GM19463 (cell line): ENCODE measurements at regions not wholly inside any gene's neighbourhood (a gene's known extent, or its start where the extent isn't known, plus 50 kb on each side); places are given as distances from the start of the nearest gene placed in this dataset.
"Not testable (repeated sequence)": the region's sequence is repeated elsewhere in the genome, so short reads cannot be mapped to it uniquely, and the experiment has no call there.

ENCODE experiments used
- ATAC-seq: cut with Tn5 transposase; IDR thresholded peaks from one replicate; pipeline ENCODE4 v1.9.1; 2021; ENCODE audit warnings: mild to moderate bottlenecking, moderate library complexity; ENCODE audit not compliant: unreplicated experiment

DNA sequence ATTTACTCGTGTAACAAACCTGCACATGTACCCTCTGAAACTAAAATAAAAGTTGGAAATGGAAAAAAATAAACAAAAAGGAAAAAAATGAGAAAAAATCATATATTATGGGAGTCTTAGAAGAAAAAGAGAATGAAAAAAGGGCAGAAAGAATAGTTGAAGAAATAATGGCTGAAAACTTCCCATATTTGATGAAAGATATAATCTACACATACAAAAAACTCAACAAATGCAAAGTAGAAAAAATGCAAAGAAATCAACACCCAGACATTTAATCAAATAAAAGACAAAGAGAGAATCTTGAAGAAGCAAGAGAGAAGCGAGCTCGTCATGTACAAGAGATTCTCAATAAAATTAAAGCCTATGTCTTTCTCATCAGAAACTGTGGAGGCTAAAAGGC, 73.8 kb downstream of the SLC25A46 start:
- ATAC-seq = no peak

DNA sequence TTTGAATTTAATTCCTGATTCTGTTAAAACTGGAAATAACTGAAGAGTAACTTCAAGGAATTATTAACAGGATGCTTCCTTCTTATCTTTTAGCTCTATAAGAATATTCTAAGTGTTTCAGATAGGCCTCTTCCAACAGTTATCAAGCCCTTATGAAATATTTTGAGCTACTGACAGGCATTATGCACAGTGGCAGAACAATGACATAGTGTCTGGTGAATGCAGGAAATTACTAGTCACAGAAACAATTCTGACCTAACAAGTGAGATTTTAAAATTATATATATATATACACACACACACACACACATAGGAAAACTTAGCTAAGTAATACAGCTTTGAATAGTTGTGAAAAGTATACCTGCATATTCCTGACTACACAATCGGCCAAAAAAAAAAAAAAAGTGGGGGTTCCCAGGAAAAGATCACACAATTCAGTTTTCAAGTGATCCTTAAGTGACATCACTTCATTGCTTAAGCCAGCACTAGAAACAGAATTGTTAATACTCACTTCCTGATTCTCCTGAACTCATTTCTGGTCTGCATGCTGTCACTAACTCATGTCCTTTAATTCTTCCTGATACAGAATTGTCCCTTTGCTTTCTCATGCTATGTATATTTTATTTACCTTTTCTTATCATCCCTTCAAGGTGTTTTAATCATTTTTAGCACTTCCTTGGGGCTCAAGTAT, 77.3 kb downstream of the SLC25A46 start:
- no peak for ATAC-seq

DNA sequence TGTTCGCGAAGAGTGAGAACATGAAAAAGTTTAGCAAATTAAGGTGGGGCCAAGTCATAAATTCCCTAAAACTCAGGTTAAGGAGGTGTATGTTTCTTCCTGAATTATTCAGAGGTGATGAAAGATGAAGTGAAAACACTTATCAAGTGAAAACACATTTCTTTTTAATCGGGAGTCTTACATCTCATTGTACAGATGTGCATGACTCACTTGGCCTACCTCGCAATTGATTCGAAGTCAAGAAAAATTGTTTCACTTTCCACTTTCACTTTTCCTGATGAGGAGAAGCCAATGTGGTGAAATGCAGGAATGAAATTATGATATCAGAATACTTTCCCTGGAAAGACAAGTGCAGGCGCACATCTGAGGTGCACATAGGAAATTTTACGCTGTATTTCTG, 78.7 kb downstream of the SLC25A46 start:
- no peak for ATAC-seq

DNA sequence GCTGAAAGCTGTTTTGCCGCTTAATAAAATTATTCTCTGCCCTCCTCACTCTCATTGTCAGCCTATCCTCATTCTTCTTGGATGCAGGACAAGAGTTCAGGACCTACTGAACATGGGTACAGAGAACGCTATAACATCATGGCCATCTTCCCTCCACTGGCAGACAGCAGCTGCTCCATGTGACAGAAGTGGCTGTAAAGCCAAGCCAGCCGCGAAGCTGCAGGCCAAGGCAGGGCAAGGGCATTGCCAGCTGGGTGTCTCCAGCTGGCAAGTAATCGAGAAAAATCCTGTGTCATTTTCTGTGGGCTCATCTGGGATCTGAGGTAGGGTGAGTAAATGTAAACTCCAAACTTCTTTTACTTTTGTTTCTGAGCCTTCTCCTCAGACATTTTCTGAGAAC, 84.8 kb downstream of the SLC25A46 start:
- ATAC-seq = no peak

DNA sequence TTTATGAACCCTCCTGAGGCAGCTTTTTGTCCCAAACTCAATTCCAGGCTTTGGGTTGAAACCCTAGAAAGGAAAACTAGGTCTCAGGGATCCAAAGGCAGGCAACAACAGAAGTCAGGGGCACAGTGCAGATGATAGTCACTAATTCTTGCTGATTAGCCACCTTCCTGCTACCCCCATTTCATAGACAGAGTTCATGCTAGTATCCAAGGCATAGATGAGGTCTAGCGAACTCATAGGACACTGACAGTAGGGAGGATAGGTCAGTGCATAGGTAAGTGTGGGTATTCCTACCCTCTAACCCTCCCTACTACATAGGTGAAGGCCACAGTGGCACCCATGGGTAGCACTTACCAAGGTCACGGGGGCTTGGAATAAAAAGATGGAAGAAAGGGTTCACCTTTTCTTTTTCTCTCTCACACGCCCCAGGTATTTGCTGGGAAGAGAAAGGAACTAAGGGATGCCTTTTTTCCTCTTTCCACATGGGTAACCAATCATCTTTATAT, 86.2 kb downstream of the SLC25A46 start:
- ATAC-seq = no peak

DNA sequence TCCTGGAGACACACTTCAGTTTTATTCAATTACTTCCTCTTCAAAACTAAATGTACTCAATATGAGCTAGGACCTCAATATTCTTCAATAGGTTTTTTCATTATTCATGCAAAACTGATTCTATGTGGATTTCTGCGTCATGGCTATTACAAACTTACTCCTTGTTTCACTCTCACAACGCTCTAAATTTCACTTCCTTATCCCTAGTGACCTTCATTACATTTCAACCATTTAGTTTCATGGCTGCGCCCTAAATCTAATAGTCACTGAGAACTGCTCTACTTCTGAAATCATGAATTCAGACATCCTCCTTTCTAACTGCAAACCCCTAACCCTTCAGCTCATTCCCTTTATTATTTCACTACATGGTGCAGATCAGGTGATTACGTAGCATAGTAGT, 93.9 kb downstream of the SLC25A46 start:
- peak; percentile 68 for ATAC-seq

GRCh38 chr5:110834933-110835332, 96.1 kb downstream of the SLC25A46 start:
- not testable (repeated sequence) for ATAC-seq

- ATAC-seq = no peak
Measured at GRCh38 chr5:110836851-110837250, 98.0 kb downstream of the SLC25A46 start.

- ATAC-seq = not testable (repeated sequence)
Measured at GRCh38 chr5:110838357-110838756, 99.5 kb downstream of the SLC25A46 start.

DNA sequence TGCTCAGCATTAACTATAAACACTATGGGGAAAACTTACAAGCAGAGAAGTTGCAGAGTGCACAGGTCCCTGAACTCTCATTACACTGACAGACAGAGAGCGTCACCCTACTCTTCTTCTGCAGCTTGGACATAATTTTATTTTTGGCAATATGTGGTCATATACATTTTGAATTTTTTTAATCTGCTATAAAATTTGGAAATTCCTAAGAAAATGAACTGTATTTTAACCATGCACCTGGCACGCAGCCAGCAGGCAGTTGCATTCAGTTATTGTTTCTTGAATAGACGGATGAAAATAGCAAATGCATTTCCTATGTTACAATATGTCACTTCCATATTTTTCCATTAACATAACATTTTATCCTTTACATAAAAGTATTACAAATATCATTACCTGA, 100.2 kb downstream of the SLC25A46 start:
- no peak for ATAC-seq

- ATAC-seq = no peak
Measured at GRCh38 chr5:110840347-110840960, 101.6 kb downstream of the SLC25A46 start.

- ATAC-seq = no peak
Measured at GRCh38 chr5:110841137-110841536, 102.3 kb downstream of the SLC25A46 start.

DNA sequence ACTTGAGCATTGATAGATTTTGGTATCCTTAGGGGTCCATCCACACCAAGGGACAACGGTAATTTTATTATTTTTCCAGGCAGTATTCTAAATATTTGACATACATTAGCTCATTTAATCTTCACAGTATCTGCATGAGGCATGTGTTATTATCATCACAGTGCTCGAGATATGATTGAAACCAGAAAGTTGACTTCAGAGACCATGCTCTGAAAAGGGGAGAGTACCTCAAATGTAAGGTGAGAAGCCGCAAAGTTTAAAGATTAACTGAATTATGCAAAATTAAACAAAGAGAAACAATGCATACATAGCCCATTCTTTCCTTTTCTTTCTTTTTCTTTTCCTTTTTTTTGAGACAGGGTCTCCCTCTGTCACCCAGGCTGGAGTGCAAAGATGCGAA, 104.1 kb downstream of the SLC25A46 start:
- no peak for ATAC-seq

GRCh38 chr5:110844251-110844650, 105.4 kb downstream of the SLC25A46 start:
- no peak for ATAC-seq

DNA sequence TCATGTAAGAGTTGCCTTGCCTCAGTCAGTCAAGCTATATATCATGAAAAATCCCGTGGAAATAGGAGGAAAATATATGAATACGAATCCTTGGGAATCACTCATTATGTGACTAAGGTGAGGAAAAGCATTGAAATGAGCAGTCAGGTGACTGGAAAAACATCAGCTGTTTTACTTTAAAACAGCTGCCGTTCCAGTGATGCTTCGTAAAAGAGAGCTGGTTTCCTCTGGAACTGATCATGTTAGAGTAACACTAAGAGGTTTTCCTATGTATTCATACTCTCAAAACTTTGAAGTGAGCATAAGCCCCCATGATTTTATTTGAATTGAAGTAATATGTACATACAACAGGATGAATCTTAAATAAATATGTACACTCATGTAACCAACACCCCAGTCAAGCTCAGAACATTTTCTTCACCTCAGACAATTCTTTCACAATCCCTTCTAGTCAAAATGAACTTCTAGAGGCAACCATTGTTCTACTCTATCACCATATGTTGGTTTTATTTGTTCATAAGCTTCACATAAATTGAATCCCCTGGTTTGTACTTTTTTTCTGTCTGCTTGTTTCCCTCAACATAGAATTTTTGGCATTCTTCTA, 107.7 kb downstream of the SLC25A46 start:
- ATAC-seq = no peak

DNA sequence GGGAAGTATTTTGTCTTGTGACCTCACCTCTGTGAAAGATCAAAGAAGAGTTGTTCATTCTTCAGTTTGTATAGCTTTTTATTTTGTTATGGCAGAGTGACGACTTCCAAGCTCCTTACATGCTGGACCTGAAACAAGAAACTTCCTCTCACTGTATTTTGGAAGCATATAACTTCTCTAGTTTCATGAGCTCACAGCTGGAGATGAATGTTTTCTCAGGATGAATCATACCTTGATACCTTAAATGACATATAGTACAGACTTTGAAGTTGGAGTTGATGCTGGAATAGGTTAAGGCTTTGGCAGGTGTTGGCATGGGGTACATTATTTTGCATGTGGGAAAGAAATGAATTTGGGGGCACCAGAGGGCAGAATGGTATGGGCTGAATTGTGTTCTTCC, 112.5 kb downstream of the SLC25A46 start:
- no peak for ATAC-seq

DNA sequence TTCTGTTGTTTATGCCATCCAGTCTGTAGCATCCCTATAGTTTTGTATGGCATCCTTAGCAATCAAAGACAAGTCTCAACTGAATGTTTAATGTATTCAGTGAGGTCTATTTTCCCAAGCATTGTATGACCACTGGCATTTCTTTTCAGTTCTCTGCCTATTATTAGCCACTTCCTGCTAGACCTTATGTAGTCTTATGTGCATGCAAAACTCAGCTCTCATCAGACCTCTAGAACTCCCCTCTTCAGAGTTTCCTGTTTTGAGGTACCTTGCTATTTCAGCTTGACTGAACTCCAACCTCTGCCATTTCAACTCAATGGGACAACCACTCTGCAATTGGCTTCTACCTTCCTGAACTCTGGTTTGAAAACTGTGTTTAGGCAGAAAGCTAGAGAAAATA, 113.2 kb downstream of the SLC25A46 start:
- ATAC-seq = peak; percentile 86

GRCh38 chr5:110852541-110852940, 113.7 kb downstream of the SLC25A46 start:
- no peak for ATAC-seq

DNA sequence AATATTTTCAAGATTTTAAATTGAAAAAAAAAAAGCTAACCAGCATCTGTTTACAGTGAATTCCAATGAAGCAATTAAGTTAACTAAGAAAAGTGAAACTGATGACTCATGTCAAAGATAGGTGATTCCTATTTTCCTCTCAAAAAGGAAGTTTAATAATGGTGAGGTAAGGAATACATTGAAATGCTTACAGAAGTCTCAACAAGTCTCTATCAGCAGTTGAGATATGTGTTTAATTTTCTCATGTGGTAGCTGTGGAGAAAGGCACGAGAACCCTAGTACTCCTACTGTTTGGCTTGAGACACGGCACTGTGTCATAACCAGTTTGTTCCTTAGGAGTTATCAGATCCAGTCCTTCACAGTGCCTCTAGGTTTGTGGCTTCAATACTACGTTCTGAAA, 114.5 kb downstream of the SLC25A46 start:
- no peak for ATAC-seq

GRCh38 chr5:110854200-110854599, 115.4 kb downstream of the SLC25A46 start:
- no peak for ATAC-seq

- ATAC-seq = no peak
Measured at GRCh38 chr5:110855961-110856360, 117.2 kb downstream of the SLC25A46 start.

DNA sequence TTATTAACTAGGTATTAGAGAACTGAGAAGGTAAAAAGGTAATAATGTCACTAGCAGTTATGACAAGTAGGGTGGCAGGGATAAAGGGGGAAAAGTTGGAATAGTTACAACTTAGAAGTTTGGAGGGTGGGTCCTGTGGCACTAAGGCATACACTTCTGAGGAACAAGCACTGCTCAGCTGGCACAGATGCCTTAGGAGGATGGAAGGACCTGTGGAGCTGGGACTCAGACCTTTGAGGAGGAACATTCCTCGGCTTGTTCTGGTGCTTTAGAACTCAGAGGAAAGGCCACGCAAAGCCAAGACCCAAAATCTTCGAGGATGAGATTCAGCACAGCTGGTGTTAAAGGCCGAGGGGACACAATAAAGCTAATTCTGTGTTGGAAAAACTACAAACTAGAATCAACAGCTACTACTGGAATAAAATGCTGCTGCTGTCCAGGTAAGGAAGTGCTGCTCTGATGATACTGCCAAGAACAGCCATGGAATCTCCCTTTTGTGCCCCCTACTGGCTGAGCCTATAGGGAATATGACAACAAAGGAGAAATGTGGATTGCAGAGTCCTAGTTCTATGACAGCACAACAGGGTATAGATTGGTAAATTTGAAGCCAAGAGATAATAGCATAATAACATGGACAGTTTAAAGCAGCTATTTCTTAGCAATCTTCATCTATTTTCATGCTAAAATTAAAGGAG, 126.7 kb downstream of the SLC25A46 start:
- ATAC-seq = peak; percentile 73
